Activated naive CD4-positive, alpha-beta T cell treated with anti-CD3 and anti-CD28 coated beads, Interleukin-2, amount 10 ng/mL, durations not matched to agents 7 days and 5 days (primary cell): ENCODE measurements at regions not wholly inside any gene's neighbourhood (a gene's known extent, or its start where the extent isn't known, plus 50 kb on each side); places are given as distances from the start of the nearest gene placed in this dataset.

Source experiments
- CTCF ChIA-PET: fragments of 350-600 bp; sonication (Branson Sonifier 250); formaldehyde crosslinking; loops from one replicate; lab custom pipeline; 2021; ENCODE audit warnings: antibody characterized with exemption; lab: Charles Lee
- DNase-seq: peaks from one replicate; pipeline ENCODE4 v3.0.0-alpha.2; 2020
- H3K27ac Mint-ChIP-seq: one replicate; pipeline ENCODE4 v1.8.0; 2021; ENCODE audit warnings: mild to moderate bottlenecking, moderate library complexity, mixed read lengths
- H3K27me3 Mint-ChIP-seq: one replicate; pipeline ENCODE4 v1.8.0; 2021; ENCODE audit warnings: mild to moderate bottlenecking, mixed read lengths
- H3K36me3 Mint-ChIP-seq: one replicate; pipeline ENCODE4 v1.8.0; 2021; ENCODE audit warnings: mixed read lengths
- H3K4me1 Mint-ChIP-seq: one replicate; pipeline ENCODE4 v1.8.0; 2021; ENCODE audit warnings: mixed read lengths
- H3K4me3 Mint-ChIP-seq: one replicate; pipeline ENCODE4 v1.8.0; 2021; ENCODE audit warnings: mild to moderate bottlenecking, moderate library complexity, mixed read lengths
- H3K9me3 Mint-ChIP-seq: one replicate; pipeline ENCODE4 v1.8.0; 2021; ENCODE audit warnings: mixed read lengths

DNA sequence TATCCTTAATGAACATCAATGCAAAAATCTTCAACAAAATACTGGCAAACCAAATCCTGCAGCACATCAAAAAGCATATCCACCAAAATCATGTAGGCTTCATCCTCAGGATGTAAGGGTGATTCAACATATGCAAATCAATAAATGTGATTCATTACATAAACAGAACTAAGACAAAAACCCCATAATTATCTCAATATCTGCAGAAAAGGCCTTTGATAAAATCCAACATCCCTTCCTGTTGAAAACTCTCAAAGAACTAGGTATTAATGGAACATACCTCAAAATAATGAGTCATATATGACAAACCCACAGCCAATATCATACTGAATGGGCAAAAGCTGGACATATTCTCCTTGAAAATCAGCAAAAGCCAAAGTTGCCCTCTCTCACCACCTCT, 54.6 kb upstream of the DEPDC1 start:
- DNase-seq: no peak
- no peaks in the 10 kb centered on the region for H3K27me3 Mint-ChIP-seq
- no peaks in the 10 kb centered on the region for H3K4me1 Mint-ChIP-seq
- CTCF ChIA-PET: no interaction called here
- no peak overlapping the region for H3K27ac Mint-ChIP-seq
- peaks cover 15% of the 10 kb centered on the region for H3K9me3 Mint-ChIP-seq
- H3K4me3 Mint-ChIP-seq: no peak overlapping the region
- no peaks in the 10 kb centered on the region for H3K36me3 Mint-ChIP-seq

DNA sequence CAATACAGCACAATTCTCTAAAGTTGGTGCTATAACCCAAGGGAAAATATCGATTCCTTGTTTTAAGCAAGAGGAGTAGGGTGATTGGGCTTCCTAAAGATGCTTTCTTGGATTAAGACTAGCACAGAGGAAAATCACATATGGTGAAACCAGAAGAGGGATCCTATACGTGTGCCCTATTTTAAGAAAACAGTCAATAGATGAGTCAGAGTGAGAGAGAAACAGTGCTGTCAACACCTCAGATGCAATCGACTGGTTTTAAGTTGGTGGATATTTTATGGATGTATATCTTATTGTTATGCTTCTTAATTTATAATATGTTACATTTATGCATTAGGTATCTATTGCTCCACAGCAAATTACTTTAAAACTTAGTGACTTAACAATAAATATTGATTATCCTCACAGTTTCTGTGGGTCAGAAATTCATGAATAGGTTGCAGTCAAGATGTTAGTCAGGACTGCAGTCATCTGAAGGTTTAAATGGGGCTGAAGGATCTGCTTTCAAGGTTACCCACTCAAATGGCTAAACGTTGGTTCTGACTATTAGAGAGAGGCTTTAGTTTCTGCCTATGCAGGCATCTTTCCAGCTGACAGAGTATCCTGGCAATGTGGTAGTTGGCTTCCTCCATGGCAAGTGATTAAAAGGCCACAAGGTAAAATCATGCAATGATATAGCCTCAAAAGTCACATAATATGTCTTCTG, 61.6 kb upstream of the DEPDC1 start:
- H3K27ac Mint-ChIP-seq: no peak overlapping the region
- CTCF ChIA-PET: no interaction called here
- DNase-seq: no peak

DNA sequence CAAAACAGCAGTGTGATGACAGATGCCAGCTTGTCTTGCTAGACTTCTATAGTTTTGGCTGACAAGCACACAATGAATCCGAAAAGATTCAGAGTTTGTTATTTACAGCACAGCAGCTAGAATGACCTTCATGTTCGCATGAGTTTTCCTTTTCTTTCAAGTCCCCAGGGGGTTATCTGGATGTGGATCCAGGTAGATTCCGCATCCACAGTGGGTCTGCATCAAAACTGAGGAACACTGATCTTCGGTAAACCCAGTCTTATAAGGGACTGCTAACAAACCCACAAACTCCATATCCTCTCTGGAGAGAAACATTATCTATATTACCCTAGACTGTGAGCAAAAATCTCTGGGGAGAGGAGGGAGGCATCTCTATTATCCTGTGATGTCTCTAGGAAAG, 69.0 kb upstream of the DEPDC1 start:
- Mint-ChIP-seq H3K36me3 (no peaks in the 10 kb centered on the region), H3K9me3 (peaks cover 3% of the 10 kb centered on the region), H3K27me3 (no peaks in the 10 kb centered on the region), H3K27ac (no peak overlapping the region), H3K4me1 (no peaks in the 10 kb centered on the region), H3K4me3 (no peak overlapping the region)
- no peak for DNase-seq
- CTCF ChIA-PET: no interaction called here

More for the DNA sequence above, 61.6 kb upstream of the DEPDC1 start:
- H3K36me3 Mint-ChIP-seq: no peaks in the 10 kb centered on the region
- H3K4me1 Mint-ChIP-seq: no peaks in the 10 kb centered on the region
- H3K4me3 Mint-ChIP-seq: no peak overlapping the region
- no peaks in the 10 kb centered on the region for H3K27me3 Mint-ChIP-seq
- H3K9me3 Mint-ChIP-seq: peaks cover 3% of the 10 kb centered on the region

DNA sequence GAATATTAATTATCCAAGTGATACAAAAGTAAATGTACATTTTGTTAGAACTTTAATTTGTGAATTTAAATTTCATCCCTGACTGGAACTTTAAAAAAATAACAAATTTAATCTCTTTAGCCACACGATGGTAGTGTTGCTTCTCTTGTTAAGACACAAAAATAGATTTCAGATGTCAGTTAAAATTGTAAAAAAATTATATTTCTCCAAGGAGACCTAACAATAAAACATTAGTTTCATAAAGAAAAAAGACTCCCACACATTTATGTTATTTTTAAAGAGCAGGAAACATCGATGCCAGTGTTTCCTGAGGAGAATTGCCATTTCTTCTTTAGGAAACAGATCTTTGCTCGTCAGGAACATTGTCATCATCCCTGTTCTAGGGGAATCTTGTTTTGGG, 74.0 kb upstream of the DEPDC1 start:
- Mint-ChIP-seq H3K36me3 (no peaks in the 10 kb centered on the region), H3K27ac (no peak overlapping the region), H3K4me3 (no peak overlapping the region), H3K4me1 (no peaks in the 10 kb centered on the region), H3K9me3 (peaks cover 2% of the 10 kb centered on the region), H3K27me3 (no peaks in the 10 kb centered on the region)
- CTCF ChIA-PET: no interaction called here
- DNase-seq: no peak

DNA sequence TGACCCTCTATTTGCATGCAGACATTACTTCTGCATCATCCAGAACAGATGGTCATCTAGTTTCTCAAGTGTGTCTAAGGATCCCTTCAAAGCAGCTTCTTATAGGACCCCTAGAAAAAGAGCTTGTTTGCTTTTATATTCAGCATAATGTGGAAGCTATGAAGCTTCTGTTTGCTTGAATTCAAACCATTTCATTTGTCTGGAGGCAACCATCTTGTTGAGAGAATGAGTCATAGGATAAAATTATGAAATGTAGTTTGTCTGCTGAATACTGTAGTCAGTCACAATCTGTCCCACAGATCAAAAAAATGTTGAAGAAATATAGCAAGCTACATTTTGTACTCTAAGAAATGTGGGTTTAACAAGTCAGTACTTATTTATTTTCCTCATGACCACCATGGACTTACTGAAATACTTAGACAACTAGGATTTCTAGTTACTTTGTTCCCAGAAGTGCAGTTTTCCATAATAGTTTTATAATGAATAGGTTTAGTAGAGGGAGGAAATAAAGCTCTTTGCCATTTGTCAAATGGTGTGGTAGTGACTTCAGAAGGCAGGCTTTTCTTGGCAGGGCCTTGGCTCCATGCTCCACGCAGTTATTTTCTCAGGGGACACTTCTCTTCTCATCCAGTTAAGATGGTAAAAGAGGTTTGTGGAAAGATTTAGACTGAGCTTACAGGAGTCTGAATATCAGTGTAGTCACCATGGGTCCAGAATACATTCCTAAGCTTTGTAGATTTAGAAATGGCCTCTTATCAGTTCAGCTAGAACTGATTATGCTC, 74.8 kb upstream of the DEPDC1 start:
- DNase-seq: no peak
- Mint-ChIP-seq H3K4me1 (no peaks in the 10 kb centered on the region), H3K27me3 (no peaks in the 10 kb centered on the region), H3K4me3 (no peak overlapping the region), H3K27ac (no peak overlapping the region), H3K36me3 (no peaks in the 10 kb centered on the region), H3K9me3 (peaks cover 2% of the 10 kb centered on the region)
- CTCF ChIA-PET: no interaction called here

DNA sequence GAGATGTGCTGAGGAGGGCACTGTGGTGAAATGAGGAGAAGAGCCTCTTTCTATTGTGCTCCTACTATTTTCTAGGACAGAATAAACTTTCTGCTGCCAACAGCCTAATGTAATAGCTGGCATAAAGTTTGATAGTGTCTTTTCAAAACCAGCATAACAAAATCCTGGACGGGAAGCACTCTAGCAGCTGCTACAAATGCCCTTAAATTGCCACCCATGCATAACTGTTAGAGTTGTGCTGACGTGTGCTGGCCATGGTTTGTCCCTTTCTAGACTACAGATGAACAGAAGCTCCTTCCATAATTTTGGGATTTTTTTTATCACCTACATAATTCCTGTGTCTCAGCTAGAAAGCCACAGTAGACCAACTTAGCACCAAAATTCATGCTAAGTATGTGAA, 88.5 kb upstream of the DEPDC1 start:
- Mint-ChIP-seq H3K27me3 (no peaks in the 10 kb centered on the region), H3K4me1 (no peaks in the 10 kb centered on the region), H3K27ac (no peak overlapping the region), H3K36me3 (no peaks in the 10 kb centered on the region), H3K4me3 (no peak overlapping the region), H3K9me3 (peaks cover 5% of the 10 kb centered on the region)
- DNase-seq: no peak
- CTCF ChIA-PET: no interaction called here

DNA sequence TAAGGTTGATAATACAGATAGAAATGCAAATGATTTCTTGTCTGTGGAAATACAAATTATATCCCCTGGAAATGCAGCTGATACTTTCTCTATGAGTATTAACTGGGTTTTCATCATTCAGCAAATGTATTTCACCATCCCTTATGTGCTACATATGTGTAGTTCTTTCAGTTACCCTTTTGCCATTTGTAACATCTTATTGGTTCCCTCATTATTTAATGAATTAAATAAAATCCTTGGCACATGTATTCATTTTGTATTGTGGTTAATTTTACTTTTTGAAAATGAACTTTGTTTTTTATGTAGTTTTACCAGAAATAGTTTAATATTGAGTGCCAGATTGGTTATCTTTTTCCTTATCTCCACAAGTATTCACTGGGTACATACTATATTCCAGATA, 89.9 kb upstream of the DEPDC1 start:
- Mint-ChIP-seq H3K36me3 (no peaks in the 10 kb centered on the region), H3K4me3 (no peak overlapping the region), H3K27ac (no peak overlapping the region), H3K27me3 (no peaks in the 10 kb centered on the region), H3K9me3 (peaks cover 5% of the 10 kb centered on the region), H3K4me1 (no peaks in the 10 kb centered on the region)
- CTCF ChIA-PET: no interaction called here
- no peak for DNase-seq

DNA sequence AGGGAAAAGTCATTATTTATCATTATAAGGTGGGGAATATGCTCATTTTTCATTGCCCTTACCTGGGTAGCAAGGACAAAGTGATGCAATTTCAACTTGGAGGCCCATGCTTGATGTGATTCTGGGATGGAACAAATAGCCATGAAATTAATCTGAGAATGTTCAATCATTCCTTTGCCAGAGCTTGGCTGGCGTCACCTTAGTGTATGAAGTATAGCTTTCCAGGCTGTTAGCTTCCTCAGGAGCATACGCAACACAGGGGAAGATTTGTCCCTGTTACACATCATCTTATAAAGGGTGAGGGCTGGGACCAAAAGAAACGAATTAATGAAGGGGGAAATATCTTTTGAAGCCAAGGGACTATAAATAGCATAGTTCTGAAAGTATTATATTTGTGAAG, 91.4 kb upstream of the DEPDC1 start:
- Mint-ChIP-seq H3K36me3 (no peaks in the 10 kb centered on the region), H3K4me3 (no peak overlapping the region)
- CTCF ChIA-PET: no interaction called here

DNA sequence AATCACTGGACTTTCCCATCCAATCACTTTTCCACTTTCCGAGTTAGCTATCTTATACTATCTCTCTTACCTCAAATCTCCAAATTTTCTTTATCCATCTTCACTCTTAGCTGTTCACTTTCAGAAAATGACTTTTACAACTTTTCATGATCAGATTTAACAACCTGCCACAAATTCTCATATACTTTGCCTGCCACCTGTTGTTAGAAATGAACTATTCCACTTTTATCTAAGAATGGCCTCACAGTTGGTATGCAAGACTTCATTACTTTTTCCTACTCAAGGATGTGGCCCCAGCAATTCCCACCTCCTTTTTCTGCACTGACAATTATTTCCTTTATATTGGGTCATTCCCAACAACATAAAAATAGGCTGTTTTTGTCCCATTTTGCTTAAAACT, 93.6 kb upstream of the DEPDC1 start:
- no peak for DNase-seq
- CTCF ChIA-PET: no interaction called here

More for the DNA sequence above, 91.4 kb upstream of the DEPDC1 start:
- DNase-seq: no peak
- Mint-ChIP-seq H3K27me3 (no peaks in the 10 kb centered on the region), H3K27ac (no peak overlapping the region), H3K9me3 (peaks cover 5% of the 10 kb centered on the region), H3K4me1 (no peaks in the 10 kb centered on the region)

DNA sequence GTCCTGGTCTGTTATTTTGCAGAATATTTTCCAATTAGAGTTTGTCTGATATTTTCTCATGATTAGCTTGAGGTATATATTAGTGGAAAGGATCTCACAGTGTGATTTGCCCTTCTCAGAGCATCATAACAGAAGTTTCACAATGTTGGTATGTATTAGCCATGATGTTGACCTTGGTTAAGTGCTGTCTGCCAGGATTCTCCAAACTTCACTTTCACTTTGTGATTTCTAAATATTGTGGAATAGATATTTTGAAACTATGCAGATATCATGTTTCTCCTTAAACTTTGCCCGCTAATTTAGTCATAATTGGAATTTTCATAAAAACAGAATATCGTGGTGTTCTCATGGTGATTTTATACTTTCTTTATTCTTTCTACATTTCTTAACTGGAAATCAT, 98.0 kb upstream of the DEPDC1 start:
- Mint-ChIP-seq H3K4me3 (no peak overlapping the region), H3K27ac (no peak overlapping the region)
- CTCF ChIA-PET: no interaction called here

More for the DNA sequence above, 93.6 kb upstream of the DEPDC1 start:
- H3K36me3 Mint-ChIP-seq: no peaks in the 10 kb centered on the region
- no peaks in the 10 kb centered on the region for H3K27me3 Mint-ChIP-seq
- no peaks in the 10 kb centered on the region for H3K9me3 Mint-ChIP-seq
- H3K4me1 Mint-ChIP-seq: no peaks in the 10 kb centered on the region
- no peak overlapping the region for H3K27ac Mint-ChIP-seq
- H3K4me3 Mint-ChIP-seq: no peak overlapping the region

DNA sequence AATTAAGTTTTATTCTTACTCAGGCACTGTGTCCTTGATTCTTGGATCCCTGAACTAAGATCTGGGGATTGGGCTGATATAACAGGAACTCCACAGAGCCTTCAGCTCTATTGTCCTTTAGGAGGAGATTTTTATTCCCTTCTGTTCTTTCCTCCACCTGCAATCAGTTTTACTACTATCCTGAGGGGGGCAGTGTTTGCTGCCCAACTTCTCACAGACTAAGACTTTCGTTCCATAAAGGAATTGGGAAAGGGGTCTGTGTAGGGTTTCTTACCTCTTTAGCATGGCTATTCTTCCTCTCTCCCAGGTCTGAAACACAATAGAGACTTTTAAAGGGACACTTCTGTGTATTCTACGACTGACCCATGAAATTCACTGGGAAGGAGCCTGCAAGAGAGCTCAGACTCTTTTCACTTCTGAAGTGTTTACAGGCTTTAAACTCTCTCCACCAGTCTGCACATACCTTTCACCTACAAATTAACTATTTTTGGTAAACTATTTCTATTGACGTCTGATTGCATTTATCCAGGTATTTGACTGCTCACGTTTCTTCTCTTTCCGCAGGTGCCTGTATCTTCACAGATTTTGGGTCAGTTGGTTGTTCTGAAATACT, 103.3 kb upstream of the DEPDC1 start:
- Mint-ChIP-seq H3K4me3 (no peak overlapping the region), H3K36me3 (no peaks in the 10 kb centered on the region), H3K9me3 (no peaks in the 10 kb centered on the region), H3K27ac (no peak overlapping the region), H3K4me1 (no peaks in the 10 kb centered on the region), H3K27me3 (no peaks in the 10 kb centered on the region)
- DNase-seq: no peak
- CTCF ChIA-PET: no interaction called here

More for the DNA sequence above, 98.0 kb upstream of the DEPDC1 start:
- Mint-ChIP-seq H3K4me1 (no peaks in the 10 kb centered on the region), H3K9me3 (no peaks in the 10 kb centered on the region), H3K36me3 (no peaks in the 10 kb centered on the region), H3K27me3 (no peaks in the 10 kb centered on the region)
- no peak for DNase-seq

DNA sequence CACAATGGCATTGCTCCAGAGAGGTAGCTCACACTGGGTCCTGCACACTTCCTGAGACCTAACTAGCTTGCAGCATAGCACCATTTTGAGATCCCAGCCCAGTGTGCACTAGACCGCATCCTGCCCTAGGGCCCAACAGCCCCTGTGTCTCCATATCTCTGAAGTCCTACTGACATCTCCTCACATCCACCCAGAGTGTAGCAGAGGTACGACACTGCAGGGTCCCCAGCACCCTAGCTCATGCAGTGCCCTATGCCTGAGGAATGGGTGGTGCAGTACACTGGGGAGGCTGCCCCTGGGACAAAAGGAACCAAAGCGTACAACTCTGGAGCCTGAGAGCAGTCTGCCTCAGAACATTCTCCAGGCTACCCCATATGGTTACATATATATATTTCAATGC, 111.4 kb upstream of the DEPDC1 start:
- no peaks in the 10 kb centered on the region for H3K36me3 Mint-ChIP-seq
- CTCF ChIA-PET: no interaction called here
- H3K27me3 Mint-ChIP-seq: no peaks in the 10 kb centered on the region
- H3K4me3 Mint-ChIP-seq: no peak overlapping the region
- H3K4me1 Mint-ChIP-seq: no peaks in the 10 kb centered on the region
- H3K9me3 Mint-ChIP-seq: peaks cover 4% of the 10 kb centered on the region
- H3K27ac Mint-ChIP-seq: no peak overlapping the region
- no peak for DNase-seq

DNA sequence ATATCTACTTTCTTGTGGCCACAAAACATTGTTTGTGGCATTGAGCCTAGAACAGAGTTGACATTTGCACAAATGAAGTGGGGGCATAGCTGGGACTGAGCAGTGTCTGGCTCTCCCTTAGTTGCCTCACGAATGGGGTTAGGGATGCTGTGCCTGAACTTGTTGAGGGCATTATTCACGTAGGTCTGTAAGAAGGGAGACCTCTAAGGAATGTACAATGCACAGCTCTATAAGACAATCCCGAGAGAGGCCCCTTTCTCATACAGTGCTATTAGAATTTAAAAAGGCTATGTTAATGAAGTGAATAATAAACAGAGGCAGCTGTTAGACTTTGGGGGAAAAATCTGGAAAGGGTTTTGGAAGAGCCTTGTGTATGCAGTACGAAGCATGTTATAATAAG, 118.4 kb upstream of the DEPDC1 start:
- CTCF ChIA-PET: interaction anchor here (0.6 kb wide), 1 partner anchor 1436 kb away, joined by 3 read pairs; no protein-coding TSS in a partner anchor
- H3K27me3 Mint-ChIP-seq: no peaks in the 10 kb centered on the region
- H3K9me3 Mint-ChIP-seq: peaks cover 20% of the 10 kb centered on the region
- no peak overlapping the region for H3K4me3 Mint-ChIP-seq
- H3K27ac Mint-ChIP-seq: no peak overlapping the region
- DNase-seq: no peak
- H3K4me1 Mint-ChIP-seq: no peaks in the 10 kb centered on the region
- H3K36me3 Mint-ChIP-seq: no peaks in the 10 kb centered on the region

DNA sequence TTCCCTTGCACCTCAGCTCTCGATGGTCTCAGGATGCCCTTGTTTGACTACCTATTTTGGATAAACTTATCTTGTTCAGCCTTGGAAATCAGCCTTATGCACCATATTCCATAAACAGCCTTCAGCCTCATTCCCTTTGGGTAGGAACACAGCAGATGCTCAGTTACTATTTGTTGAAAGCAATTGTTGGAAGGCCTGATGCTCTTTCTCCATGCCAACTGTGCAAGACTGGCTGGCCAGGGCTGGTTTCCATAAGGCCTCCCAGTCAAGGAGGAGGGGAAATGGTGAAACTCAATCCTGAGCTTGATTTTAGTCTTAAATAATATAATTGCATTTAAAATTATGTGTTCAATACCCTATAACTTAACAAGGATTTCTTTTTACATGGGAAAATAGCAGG, 121.1 kb upstream of the DEPDC1 start:
- H3K27me3 Mint-ChIP-seq: no peaks in the 10 kb centered on the region
- H3K36me3 Mint-ChIP-seq: no peaks in the 10 kb centered on the region
- H3K4me1 Mint-ChIP-seq: no peaks in the 10 kb centered on the region
- H3K4me3 Mint-ChIP-seq: no peak overlapping the region
- no peak for DNase-seq
- no peak overlapping the region for H3K27ac Mint-ChIP-seq
- H3K9me3 Mint-ChIP-seq: peaks cover 28% of the 10 kb centered on the region
- CTCF ChIA-PET: no interaction called here

DNA sequence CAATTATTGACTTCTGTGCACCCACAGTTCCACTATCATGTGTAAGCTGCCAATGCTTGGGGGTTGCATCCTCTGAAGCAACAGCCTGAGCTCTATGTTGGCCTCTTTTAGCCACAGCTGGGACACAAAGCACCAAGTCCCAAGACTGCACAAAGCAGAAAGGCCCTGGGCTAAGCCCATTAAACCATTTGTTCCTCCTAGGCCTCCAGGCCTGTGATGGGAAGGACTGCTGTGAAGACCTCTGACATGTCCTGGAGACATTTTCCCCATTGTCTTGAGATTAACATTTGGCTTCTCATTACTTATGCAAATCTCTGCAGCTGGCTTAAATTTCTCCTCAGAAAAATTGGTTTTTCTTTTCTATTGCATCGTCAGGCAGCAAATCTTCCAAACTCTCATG, 123.7 kb upstream of the DEPDC1 start:
- H3K36me3 Mint-ChIP-seq: no peaks in the 10 kb centered on the region
- H3K9me3 Mint-ChIP-seq: peaks cover 27% of the 10 kb centered on the region
- no peaks in the 10 kb centered on the region for H3K4me1 Mint-ChIP-seq
- no peak overlapping the region for H3K4me3 Mint-ChIP-seq
- no peak overlapping the region for H3K27ac Mint-ChIP-seq
- H3K27me3 Mint-ChIP-seq: no peaks in the 10 kb centered on the region
- CTCF ChIA-PET: interaction anchor here (0.7 kb wide), 1 partner anchor 310 kb away, joined by 3 read pairs; no protein-coding TSS in a partner anchor
- DNase-seq: no peak
